ENCODE measurements at regions not wholly inside any gene's neighbourhood (a gene's known extent, or its start where the extent isn't known, plus 50 kb on each side); places are given as distances from the start of the nearest gene placed in this dataset.

- Histone ChIP-seq H4K20me1 (ENCODE audit: insufficient read depth) (no peaks in the 10 kb centered on the region), H3K36me3 (ENCODE audit: insufficient read depth, low read length) (no peaks in the 10 kb centered on the region), H3F3A (ENCODE audit: insufficient read depth, low read length, poor library complexity, severe bottlenecking) (no peaks in the 10 kb centered on the region), H3K27ac (ENCODE audit: low read length) (no peak overlapping the region), H2AFZ (ENCODE audit: low read depth, low read length) (no peak overlapping the region), H3K9me2 (ENCODE audit: insufficient read depth, low read length) (no peaks in the 10 kb centered on the region), H3K27me3 (ENCODE audit: insufficient read depth, low read depth, low read length) (no peaks in the 10 kb centered on the region), H3K4me3 (ENCODE audit: low read length) (no peak overlapping the region), H3K4me2 (ENCODE audit: low read length) (no peak overlapping the region), H3K9me3 (ENCODE audit: low read length) (no peaks in the 10 kb centered on the region), H3K9ac (ENCODE audit: low read length) (no peak overlapping the region), H3K79me2 (replicated peaks; ENCODE audit: insufficient read depth, low read length) (no peaks in the 10 kb centered on the region)
- TF ChIP-seq POLR2AphosphoS5 (IDR thresholded peaks at IDR 0.05) = peak; percentile 51
- peak; percentile 90 for TF ChIP-seq EP300 (conservative IDR thresholded peaks at IDR 0.05; ENCODE audit: poor library complexity, severe bottlenecking)
- TF ChIP-seq TAF1 (IDR thresholded peaks at IDR 0.05; ENCODE audit: low read depth) = no peak
- TF ChIP-seq, protein P1, sequence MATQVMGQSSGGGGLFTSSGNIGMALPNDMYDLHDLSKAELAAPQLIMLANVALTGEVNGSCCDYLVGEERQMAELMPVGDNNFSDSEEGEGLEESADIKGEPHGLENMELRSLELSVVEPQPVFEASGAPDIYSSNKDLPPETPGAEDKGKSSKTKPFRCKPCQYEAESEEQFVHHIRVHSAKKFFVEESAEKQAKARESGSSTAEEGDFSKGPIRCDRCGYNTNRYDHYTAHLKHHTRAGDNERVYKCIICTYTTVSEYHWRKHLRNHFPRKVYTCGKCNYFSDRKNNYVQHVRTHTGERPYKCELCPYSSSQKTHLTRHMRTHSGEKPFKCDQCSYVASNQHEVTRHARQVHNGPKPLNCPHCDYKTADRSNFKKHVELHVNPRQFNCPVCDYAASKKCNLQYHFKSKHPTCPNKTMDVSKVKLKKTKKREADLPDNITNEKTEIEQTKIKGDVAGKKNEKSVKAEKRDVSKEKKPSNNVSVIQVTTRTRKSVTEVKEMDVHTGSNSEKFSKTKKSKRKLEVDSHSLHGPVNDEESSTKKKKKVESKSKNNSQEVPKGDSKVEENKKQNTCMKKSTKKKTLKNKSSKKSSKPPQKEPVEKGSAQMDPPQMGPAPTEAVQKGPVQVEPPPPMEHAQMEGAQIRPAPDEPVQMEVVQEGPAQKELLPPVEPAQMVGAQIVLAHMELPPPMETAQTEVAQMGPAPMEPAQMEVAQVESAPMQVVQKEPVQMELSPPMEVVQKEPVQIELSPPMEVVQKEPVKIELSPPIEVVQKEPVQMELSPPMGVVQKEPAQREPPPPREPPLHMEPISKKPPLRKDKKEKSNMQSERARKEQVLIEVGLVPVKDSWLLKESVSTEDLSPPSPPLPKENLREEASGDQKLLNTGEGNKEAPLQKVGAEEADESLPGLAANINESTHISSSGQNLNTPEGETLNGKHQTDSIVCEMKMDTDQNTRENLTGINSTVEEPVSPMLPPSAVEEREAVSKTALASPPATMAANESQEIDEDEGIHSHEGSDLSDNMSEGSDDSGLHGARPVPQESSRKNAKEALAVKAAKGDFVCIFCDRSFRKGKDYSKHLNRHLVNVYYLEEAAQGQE (IDR thresholded peaks at IDR 0.05; ENCODE audit: borderline replicate concordance) = no peak
- TF ChIP-seq, protein P2, sequence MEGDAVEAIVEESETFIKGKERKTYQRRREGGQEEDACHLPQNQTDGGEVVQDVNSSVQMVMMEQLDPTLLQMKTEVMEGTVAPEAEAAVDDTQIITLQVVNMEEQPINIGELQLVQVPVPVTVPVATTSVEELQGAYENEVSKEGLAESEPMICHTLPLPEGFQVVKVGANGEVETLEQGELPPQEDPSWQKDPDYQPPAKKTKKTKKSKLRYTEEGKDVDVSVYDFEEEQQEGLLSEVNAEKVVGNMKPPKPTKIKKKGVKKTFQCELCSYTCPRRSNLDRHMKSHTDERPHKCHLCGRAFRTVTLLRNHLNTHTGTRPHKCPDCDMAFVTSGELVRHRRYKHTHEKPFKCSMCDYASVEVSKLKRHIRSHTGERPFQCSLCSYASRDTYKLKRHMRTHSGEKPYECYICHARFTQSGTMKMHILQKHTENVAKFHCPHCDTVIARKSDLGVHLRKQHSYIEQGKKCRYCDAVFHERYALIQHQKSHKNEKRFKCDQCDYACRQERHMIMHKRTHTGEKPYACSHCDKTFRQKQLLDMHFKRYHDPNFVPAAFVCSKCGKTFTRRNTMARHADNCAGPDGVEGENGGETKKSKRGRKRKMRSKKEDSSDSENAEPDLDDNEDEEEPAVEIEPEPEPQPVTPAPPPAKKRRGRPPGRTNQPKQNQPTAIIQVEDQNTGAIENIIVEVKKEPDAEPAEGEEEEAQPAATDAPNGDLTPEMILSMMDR (IDR thresholded peaks at IDR 0.05; ENCODE audit: poor library complexity, severe bottlenecking) = no peak
- TF ChIP-seq RAD21 (conservative IDR thresholded peaks at IDR 0.05) = no peak
- TF ChIP-seq SMC3 (conservative IDR thresholded peaks at IDR 0.05; ENCODE audit: poor library complexity) = no peak
- no peak for TF ChIP-seq MXI1 (conservative IDR thresholded peaks at IDR 0.05; ENCODE audit: poor library complexity, severe bottlenecking)
- TF ChIP-seq EZH2 (IDR thresholded peaks at IDR 0.05; ENCODE audit: borderline replicate concordance, insufficient read depth, low read length, poor library complexity, severe bottlenecking) = no peak
These were observed 367.6 kb upstream of the PRR20A start for GRCh38 chr13:56773148-56773547.

DNA sequence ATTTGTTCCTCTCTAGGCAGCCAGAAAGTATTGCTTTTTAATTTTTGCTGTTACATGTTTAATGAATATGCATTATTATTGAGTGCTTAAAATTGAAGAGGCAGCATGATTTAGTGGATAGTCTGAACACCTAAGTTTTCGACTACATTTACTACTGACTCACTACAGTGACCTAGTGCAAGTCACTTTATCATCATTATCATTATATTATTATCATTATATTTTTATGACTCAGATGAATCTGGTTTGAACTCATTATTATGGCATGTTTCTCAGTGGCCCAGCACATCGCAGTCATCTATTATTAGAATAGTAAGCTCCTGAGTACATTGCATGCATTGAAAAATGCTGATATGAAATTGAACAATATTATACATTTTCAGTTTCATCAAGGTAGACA, 351.2 kb upstream of the PRR20A start:
- H4K20me1 ChIP-seq (ENCODE audit: insufficient read depth) = no peaks in the 10 kb centered on the region
- H3K79me2 ChIP-seq (replicated peaks; ENCODE audit: insufficient read depth, low read length) = no peaks in the 10 kb centered on the region
- H3K36me3 ChIP-seq (ENCODE audit: insufficient read depth, low read length) = no peaks in the 10 kb centered on the region
- H3K9me2 ChIP-seq (ENCODE audit: insufficient read depth, low read length) = no peaks in the 10 kb centered on the region
- H3K9me3 ChIP-seq (ENCODE audit: low read length) = no peaks in the 10 kb centered on the region
- TF ChIP-seq, protein P2 (IDR thresholded peaks at IDR 0.05; ENCODE audit: poor library complexity, severe bottlenecking) = no peak
- no peak for TF ChIP-seq POLR2AphosphoS5 (IDR thresholded peaks at IDR 0.05)
- TF ChIP-seq, protein P1 (IDR thresholded peaks at IDR 0.05; ENCODE audit: borderline replicate concordance) = no peak
- TF ChIP-seq TAF1 (IDR thresholded peaks at IDR 0.05; ENCODE audit: low read depth) = no peak
- TF ChIP-seq EZH2 (IDR thresholded peaks at IDR 0.05; ENCODE audit: borderline replicate concordance, insufficient read depth, low read length, poor library complexity, severe bottlenecking) = no peak
- no peak for TF ChIP-seq EP300 (conservative IDR thresholded peaks at IDR 0.05; ENCODE audit: poor library complexity, severe bottlenecking)
- TF ChIP-seq SMC3 (conservative IDR thresholded peaks at IDR 0.05; ENCODE audit: poor library complexity) = no peak
- no peak for TF ChIP-seq RAD21 (conservative IDR thresholded peaks at IDR 0.05)
- no peak for TF ChIP-seq MXI1 (conservative IDR thresholded peaks at IDR 0.05; ENCODE audit: poor library complexity, severe bottlenecking)
- H3K27me3 ChIP-seq (ENCODE audit: insufficient read depth, low read depth, low read length) = no peaks in the 10 kb centered on the region
- no peak overlapping the region for H3K4me2 ChIP-seq (ENCODE audit: low read length)
- H3K27ac ChIP-seq (ENCODE audit: low read length) = no peak overlapping the region
- H3K4me3 ChIP-seq (ENCODE audit: low read length) = no peak overlapping the region
- H3F3A ChIP-seq (ENCODE audit: insufficient read depth, low read length, poor library complexity, severe bottlenecking) = no peaks in the 10 kb centered on the region
- H3K9ac ChIP-seq (ENCODE audit: low read length) = no peak overlapping the region
- H2AFZ ChIP-seq (ENCODE audit: low read depth, low read length) = no peak overlapping the region
